Activated T-helper 1 cell treated with Interleukin-2 at 50 U/mL for 16 hours (primary cell): ENCODE measurements at regions not wholly inside any gene's neighbourhood (a gene's known extent, or its start where the extent isn't known, plus 50 kb on each side); places are given as distances from the start of the nearest gene placed in this dataset.
"Not testable (repeated sequence)": the region's sequence is repeated elsewhere in the genome, so short reads cannot be mapped to it uniquely, and the experiment has no call there.

Experiments used
- DNase-seq: peaks from one replicate; pipeline ENCODE4 v3.0.0-alpha.2; 2020; ENCODE audit warnings: low read depth

- DNase-seq, result no peak
These were observed 343.9 kb upstream of the CLINT1 start for GRCh38 chr5:158202801-158203200.

GRCh38 chr5:158200619-158201018 lies 341.7 kb upstream of the CLINT1 start:
- DNase-seq, result no peak

GRCh38 chr5:158198636-158199035 lies 339.7 kb upstream of the CLINT1 start:
- no peak for DNase-seq

- no peak for DNase-seq
These were observed 336.7 kb upstream of the CLINT1 start for GRCh38 chr5:158195416-158196210.

GRCh38 chr5:158194561-158194976 lies 335.6 kb upstream of the CLINT1 start:
- no peak for DNase-seq

GRCh38 chr5:158193395-158193794 lies 334.4 kb upstream of the CLINT1 start:
- not testable (repeated sequence) for DNase-seq

- no peak for DNase-seq
These were observed 321.5 kb upstream of the CLINT1 start for GRCh38 chr5:158180407-158180806.

- DNase-seq, result no peak
These were observed 320.3 kb upstream of the CLINT1 start for GRCh38 chr5:158179271-158179670.

- DNase-seq, result no peak
These were observed 319.6 kb upstream of the CLINT1 start for GRCh38 chr5:158178535-158178934.

GRCh38 chr5:158177146-158177545 lies 318.2 kb upstream of the CLINT1 start:
- no peak for DNase-seq

- DNase-seq, result no peak
These were observed 317.1 kb upstream of the CLINT1 start for GRCh38 chr5:158175934-158176481.

- peak; percentile 1 for DNase-seq
These were observed 316.2 kb upstream of the CLINT1 start for GRCh38 chr5:158174918-158175851.

- DNase-seq, result no peak
These were observed 315.1 kb upstream of the CLINT1 start for GRCh38 chr5:158174026-158174425.

GRCh38 chr5:158172005-158172404 lies 313.1 kb upstream of the CLINT1 start:
- no peak for DNase-seq

GRCh38 chr5:158170534-158170933 lies 311.6 kb upstream of the CLINT1 start:
- DNase-seq, result no peak

- DNase-seq, result no peak
These were observed 311.1 kb upstream of the CLINT1 start for GRCh38 chr5:158170060-158170459.

GRCh38 chr5:158166424-158166823 lies 307.5 kb upstream of the CLINT1 start:
- no peak for DNase-seq

- DNase-seq, result no peak
These were observed 306.7 kb upstream of the CLINT1 start for GRCh38 chr5:158165647-158166046.

- no peak for DNase-seq
These were observed 305.5 kb upstream of the CLINT1 start for GRCh38 chr5:158164296-158165047.

GRCh38 chr5:158163451-158164295 lies 304.7 kb upstream of the CLINT1 start:
- no peak for DNase-seq

- no peak for DNase-seq
These were observed 303.6 kb upstream of the CLINT1 start for GRCh38 chr5:158162479-158163034.
